Activated CD4-positive, alpha-beta T cell treated with anti-CD3 and anti-CD28 coated beads, Interleukin-2, amount 50 U/mL, for 24 hours (primary cell): ENCODE measurements at regions not wholly inside any gene's neighbourhood (a gene's known extent, or its start where the extent isn't known, plus 50 kb on each side); places are given as distances from the start of the nearest gene placed in this dataset.

Experiments used
- DNase-seq, 2 donors: peaks; one replicate each; pipeline ENCODE4 v3.0.0-alpha.2; 2020; ENCODE audit warnings: low read depth in 1 of 2, low spot score in 1 of 2

DNA sequence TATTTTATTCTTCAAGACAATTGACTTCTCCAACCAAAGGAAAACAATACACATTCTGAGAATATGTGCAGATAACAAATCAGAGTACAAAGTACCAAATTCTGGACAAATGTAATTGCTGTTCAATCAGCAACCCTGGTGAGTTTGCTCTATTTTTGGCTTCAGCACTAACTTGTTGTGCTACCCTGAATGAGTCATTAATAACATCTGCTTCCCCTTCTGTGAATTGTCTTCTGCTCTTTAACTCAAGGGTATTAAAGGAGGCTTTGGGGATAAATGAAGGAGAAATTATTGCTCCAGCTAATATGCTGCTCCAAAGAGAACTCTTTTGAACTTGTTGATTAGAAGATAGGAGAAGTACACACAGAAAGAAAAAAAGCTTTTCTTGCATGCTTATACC is 459.3 kb downstream of the HTR7 start:
- no peak for DNase-seq

DNA sequence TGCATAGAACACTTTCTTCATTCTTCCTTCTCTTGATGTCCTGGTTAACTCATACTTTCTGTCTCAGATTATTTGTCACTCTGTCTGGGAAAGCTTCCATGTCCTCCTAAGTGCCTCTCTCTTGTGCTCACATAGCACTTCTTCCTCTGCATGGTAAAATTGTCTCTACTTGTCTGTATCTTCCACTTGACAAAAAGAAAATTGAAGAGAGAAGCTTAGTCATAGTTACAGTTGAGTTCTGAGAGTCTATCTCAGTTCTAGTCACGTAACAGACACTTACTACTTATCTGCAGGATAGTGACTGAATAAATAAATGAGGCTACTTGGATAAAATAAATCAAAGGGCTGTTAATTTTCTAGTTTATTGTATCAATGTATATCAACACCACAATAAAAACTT is 458.1 kb downstream of the HTR7 start:
- DNase-seq = no peak

DNA sequence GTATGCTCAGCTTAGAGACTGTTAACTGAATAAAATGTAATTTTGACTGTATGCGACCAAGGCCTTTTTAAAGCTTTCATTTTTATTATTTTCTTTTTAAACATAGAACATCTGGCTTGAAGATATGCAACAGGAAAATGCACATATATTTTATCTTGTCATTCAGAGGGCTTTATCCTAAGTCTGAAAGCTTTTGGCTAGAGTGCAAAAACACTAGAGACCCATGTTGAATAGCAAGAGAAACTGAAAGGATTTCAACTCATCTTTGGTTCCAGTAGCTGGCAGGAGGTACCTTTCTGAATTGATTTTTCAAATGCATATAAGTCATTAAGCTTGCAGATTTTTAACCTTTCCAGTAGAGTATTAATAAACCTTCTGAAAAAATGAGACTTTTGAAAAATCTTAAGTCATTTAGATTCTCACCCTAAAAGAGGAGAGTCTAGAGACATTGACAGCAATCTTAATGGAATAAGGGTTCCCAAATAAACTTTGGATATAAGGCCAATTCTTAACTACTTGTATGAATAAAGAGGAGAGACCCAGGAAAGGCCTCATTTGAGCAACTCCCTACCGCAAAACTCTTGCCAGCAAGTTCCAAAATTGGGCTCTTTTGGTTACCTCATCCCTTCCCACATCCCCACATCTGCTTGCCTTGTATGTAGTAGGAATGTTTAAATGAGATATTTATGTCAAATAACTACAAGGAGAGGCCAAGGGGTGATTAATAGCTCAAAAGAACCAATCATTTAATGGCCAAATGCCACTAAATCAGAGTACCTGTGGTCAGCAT is 454.4 kb downstream of the HTR7 start:
- DNase-seq = no peak

DNA sequence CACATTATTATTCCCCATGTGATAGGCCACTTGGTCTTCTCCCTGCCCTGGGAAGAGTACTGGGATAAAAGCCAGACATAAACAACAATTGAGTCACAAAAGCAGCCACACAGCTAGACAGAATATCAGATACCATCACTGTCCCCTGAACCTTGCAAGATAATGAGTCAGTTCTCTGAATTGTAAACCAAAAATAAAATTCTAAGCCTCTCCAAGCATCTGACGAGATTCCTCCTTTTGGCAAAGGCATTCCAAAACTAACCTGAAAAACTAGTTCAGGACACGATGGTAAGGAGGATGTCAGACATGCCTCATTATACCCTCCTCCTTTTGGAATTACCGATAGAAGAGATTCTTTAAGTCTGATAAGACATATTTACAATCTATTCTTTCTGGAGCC is 450.7 kb downstream of the HTR7 start:
- DNase-seq = no peak

DNA sequence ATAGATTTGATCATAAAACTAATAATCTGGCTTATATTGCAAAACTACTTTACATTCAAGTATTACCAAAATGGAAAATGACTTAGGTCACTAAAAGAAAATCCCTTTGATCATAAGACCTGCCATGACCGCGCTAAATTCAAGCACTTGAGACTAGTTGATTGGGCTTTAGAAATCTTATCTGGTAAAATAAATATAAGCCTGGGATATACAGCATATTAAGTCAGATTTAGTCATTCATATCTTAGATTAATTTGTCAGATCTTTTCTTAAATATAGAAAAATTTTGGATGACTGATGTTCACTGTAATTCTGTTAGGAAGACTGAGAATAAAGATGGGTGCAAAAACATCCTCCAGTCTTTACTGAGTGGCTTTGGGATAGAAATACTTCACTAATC is 450.0 kb downstream of the HTR7 start:
- no peak for DNase-seq

DNA sequence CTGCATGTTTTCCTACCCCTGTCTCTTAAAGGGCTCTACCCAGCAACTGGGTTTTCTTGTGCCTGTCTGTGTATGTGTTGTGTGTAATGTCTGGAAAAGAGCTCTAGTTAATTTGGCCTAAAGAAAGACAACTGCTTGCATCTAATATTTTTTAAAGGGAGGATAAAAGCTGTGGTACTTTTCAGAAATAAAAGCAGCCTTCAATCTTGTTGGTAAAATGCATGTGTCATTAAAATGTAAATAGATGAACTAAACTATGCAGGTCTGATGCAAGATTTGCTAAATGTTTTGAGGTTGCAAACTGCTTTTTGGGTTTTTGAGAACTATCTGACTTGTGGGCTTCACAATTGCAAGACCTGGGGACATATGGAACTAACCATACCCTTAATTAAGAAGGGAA is 445.3 kb downstream of the HTR7 start:
- DNase-seq = no peak

DNA sequence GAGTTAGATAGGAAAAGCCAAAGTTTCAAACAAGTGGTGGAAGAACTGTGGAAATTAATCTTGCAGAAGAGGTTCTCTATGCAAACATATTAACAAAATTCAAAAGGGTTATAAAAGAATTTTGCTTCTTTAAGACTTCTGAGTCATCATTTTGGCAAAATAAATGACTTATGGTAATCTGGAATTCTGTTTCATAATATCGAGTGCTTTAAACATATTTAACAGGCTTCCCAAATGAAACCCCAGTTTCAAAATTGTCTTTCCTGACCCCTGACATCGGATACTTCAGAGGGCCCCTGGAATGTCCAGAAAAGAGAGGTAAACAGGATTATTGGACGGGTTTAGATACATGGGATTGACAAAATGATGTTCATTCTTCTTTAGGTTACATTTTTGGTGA is 444.6 kb downstream of the HTR7 start:
- no peak for DNase-seq

DNA sequence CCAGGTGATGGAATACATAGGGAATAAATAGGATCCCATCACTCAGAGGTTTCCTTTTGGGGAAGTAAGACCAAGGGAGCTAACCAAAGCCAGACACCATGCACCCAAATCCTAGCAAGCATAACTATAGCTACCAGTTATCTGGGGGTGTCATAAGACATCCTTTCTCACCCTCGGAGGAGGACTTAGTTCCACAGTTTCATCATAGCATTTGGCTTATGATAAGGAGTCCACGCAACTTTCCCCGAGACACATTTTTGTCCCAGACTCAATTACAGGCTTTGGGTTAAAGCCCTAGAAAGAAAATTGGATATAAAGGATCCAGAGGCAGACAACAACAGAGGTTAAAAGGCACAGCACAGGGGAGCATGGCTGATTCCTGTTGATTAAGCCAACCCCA is 442.9 kb downstream of the HTR7 start:
- no peak for DNase-seq

DNA sequence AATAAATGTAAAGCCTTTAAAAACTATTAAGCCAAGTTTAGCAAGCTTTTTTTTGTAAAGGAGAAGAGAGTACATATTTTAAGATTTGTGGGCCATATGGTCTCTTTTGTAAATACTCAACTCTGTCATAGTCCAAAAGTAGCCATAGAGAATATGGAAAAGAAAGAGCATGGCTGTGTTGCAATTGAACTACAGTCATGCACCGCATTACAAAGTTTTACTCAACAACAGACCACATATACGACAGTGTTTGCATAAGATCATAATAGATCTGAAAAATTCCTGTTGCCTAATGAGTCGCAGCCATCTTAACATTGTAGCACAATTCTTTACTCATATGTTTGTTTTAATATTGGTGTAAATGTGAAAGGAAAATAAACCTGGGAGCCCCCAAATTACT is 440.8 kb downstream of the HTR7 start:
- DNase-seq = no peak

DNA sequence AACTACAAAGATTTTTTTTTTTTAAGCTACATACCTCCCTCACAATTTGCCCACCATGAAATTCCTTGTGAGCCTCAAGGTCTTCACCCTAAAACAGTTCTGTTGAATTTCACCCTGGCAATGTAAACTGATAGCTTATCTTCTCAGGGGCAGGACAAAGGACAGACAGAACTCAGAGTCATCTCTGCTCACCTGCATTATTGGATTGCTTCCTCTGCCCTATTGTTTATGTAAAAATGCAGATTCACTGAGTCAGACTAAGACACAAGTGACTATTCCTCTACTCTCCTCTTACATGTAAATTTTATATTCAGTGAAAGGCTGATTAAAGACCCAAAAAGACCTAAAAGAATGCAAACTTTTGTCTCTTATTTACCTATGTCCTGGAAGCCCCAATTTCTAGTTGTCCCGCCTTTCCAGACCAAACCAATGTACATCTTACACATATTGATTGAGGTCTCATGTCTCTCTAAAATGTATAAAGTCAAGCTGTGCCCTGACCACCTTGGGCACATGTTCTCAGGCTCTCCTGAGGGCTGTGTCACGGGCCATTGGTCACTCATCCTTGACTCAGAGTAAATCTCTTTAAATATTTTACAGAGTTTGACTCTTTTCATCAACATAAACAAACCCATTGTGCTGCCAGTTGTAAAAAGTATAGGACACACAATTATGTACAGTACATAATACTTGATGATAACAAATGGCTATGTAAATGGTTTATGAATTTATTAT is 440.2 kb downstream of the HTR7 start:
- no peak for DNase-seq

DNA sequence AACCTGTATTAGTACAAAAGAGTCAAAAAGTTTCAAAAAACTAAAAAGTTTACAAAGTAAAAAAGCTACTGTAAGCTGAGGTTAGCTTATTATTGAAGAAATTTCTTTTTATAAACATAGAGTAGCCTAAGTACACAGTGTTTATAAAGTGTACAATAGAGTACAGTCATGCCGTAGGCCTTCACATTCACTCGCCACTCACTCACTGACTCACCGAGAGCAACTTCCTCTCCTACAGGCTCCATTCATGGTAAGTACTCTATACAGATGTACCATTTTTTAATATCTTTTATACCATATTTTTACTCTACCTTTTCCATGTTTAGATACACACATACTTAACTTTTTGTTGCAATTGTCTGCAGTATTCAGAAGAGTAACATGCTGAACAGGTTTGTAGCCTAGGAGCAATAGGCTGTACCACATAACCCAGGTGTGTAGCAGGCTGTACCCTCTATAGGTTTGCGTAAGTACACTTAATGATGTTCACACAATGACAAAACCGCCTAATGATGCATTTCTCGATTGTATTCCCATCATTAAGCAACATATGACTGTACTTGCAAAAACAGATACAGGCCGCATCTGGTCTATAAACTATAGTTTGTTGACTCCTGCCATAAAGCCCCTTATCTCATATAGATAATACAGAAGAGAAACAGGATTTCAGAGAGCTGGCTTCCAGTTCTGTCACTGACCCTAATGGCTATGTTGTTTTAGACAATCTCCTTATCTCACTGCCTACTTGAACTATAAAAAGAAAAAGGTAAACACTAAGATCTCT is 438.8 kb downstream of the HTR7 start:
- DNase-seq = no peak

DNA sequence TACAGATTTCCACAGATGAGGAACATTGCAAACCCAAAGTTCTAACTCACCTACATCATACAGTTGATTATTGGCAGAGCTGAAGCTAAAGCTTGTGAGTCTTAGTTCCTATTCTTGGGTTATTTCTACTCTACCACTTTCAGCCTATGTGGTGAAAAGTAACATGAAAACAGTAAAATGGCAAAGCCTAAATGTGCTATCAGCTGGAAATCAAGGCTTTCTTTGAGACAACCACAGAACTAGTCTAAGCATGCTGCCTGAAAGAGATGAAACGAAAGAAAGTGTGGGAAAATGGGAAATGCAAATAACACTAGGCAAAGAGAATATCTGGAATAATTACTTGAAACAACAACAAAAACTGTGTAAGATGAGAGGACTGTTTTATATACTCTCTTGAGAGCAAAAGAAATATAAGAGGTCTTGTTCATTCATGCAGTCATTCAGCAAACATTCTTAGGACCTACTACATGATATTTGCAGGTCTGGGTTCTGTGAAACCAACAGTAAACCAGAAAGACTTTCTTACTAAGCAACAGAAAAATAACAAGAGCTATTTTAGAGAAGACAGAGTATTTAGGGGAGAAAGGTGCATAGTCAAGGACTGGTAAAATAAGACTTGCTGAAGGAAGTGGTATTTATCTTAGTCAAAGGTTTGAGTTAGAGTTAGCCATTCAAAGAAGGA is 437.1 kb downstream of the HTR7 start:
- no peak for DNase-seq

DNA sequence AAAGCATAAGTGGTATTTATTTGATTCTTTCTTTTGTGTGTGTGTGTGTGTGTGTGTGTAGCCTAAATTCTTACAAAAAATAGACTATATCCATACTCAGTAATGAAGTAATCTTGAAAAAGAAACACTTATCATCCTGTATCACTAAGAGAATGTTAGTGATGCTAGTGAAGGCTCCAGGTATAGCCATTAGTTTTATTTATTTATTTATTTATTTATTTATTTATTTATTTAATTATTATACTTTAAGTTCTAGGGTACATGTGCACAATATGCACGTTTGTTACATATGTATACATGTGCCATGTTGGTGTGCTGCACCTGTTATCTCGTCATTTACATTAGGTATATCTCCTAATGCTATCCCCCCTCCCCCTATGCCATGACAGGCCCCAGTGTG is 436.0 kb downstream of the HTR7 start:
- DNase-seq = no peak

DNA sequence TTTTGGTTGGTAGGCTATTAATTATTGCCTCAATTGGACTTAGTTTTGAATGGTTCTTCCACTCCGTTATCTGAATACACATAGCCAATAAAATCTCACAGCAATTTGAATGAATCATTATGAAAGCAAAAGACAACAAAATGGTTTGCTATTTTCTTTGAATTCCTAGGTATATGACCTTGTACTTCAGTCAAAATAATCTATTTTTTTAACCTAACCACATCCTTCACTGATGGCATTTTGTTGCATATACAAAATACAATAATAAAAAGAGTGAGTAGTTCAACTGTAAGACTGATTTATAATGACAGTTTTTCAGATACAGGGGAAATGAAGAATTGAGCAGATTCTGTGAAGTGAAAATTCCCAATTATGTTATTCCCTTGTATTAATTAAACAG is 433.1 kb downstream of the HTR7 start:
- no peak for DNase-seq

DNA sequence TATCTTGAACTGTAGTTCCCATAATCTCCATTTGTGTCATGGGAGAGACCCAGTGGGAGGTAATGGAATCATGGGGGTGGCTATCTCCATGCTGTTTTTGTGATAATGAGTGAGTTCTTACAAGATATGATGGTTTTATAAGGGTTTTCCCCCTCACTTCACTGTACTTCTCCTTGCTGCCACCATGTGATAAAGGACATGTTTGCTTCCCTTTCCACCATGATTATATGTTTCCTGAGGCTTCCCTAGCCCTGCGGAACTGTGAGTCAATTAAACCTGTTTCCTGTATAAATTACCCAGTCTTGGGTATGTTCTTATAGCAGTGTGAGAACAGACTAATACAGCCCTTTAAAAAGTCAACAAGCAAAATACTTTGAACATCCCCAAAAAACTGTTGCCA is 427.7 kb downstream of the HTR7 start:
- DNase-seq = no peak

DNA sequence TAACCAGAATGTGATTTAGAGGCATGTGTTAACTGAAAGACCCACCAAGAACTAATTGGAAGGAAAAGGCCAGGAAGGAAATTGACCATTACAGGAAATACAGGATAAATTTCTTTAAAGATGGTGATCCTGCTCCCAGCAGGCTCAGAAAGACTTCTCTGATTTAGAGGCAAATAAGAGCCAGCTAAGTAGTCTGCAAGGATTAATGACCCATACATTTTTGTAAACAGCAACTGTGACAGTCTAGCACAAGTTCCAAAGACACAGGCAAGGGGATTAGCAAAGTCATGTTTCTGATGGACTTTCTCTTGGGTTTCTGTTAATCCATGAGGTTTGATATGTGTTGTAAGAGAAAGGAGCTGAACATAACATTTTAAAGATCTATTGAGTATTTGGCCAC is 425.0 kb downstream of the HTR7 start:
- DNase-seq = no peak

DNA sequence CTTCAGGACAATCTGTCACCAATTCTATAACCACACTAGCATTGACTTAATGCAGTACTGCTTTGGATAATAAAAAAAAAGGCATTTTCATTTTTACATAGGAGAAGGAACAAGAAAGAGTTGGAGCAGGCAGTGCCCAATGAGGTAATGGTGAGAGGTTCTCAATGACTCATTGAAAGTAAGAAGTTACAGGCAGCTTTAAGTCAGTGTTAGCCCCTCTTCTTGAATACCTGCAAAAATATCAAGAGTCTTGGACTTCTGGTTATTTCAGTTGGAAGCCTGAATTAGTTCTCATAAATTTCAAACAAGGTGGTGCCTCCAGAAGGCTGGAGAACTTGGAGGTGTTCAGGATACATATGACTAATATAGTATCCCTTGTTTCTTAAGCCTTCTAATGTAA is 422.5 kb downstream of the HTR7 start:
- DNase-seq = no peak

DNA sequence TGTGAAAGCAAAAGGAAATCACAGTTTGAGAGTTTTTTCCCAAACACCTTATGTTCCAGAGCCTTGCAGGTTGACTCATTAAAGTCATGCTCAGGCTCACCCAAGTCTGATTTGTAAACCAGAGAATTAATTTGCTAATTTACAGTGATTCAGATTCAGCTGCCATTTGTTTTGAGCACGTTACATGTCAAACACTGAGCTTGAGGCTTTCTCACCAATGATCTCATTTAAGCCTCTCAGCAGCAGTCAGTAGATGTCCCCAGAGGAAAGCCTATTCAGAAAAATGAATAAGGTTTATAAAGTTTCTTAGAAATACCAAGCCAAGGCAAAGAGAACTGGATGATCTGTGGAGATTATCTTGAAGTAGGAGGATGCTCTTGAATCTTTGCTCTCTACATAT is 420.4 kb downstream of the HTR7 start:
- DNase-seq = no peak

DNA sequence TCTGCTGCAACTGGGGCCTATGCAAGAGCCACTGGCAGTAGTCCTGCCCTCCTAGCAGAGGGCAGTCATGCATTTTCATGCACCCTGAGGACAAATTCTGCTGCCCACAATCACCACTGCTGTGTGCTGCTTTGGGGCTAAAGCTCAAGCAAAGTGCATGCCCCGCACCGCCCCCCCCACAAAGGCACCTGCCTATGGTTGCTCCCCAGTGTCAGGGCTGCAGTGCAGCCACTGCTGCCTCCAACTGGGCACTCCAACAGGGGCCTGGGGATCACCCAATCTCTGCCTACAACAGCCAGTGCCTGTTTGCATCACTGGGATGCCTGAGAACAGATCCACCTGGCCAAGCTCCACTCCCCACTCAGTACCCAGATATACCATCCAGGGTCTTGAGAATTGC is 417.0 kb downstream of the HTR7 start:
- DNase-seq = no peak

DNA sequence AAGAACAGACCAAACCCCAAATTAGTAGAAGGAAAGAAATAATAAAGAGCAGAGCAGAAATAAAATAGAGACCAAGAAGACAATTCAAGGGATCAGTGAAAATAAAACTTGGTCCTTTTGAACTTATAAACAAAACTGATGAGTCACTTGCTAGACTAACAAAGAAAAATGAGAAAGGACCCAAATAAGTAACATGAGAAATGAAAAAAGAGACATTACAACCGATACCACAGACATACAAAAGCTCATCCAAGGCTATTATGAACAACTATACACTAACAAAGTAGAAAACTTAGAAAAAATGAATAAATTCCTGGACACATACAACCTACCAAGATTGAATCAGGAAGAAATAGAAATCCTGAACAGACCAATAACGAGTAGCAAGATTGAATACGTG is 414.5 kb downstream of the HTR7 start:
- no peak for DNase-seq

DNA sequence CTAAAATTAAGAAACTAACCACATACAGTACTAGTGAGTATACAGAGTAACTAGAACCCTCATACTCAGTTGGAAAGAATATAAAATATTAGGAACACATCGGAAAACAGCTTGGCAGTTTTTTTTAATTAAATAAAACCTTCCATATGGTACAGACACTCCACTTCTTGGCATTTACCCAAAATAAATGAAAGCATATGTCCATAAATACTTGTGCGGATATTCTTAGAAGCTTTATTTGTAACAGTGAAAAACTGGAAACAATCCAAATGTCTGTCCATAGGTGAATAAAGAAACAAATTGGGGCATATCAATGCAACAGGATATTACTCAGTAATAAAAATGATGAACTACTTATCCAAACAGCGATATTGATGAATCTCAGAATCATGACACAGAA is 410.0 kb downstream of the HTR7 start:
- DNase-seq = no peak

DNA sequence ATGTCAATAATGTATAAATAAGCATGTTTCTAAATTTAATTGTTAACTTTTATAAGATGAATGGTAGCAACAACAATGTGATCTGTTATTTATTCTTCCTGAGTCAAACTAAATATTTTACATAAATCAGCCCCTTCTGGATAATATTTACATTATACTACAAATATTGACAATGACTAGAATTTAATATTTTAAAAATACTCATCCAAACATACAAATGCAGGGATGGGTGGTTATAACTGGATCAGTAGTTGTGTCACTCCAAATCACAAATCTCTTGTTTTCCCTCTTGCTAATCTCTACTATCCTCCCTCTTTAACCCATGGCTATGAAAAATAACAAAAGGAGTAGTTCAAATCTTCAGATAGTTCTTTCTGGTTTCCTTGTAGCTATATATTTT is 407.0 kb downstream of the HTR7 start:
- DNase-seq = no peak
